HUES64 (cell line): ENCODE measurements at regions not wholly inside any gene's neighbourhood (a gene's known extent, or its start where the extent isn't known, plus 50 kb on each side); places are given as distances from the start of the nearest gene placed in this dataset.

Experiments used
- H3K27ac ChIP-seq: 2 replicates; pipeline ENCODE4 v1.7.0; 2013; ENCODE audit warnings: low read depth, low read length, inconsistent platforms
- H3K27me3 ChIP-seq: 2 replicates; pipeline ENCODE4 v1.6.1; 2013; ENCODE audit warnings: mild to moderate bottlenecking, low read length; ENCODE audit not compliant: insufficient read depth
- H3K36me3 ChIP-seq: 2 replicates; pipeline ENCODE4 v1.6.1; 2013; ENCODE audit warnings: mild to moderate bottlenecking, low read length; ENCODE audit not compliant: insufficient read depth
- H3K4me1 ChIP-seq: 2 replicates; pipeline ENCODE4 v1.6.1; 2013; ENCODE audit warnings: mild to moderate bottlenecking, low read length, moderate library complexity; ENCODE audit not compliant: insufficient read depth
- H3K4me3 ChIP-seq: 2 replicates; pipeline ENCODE4 v1.5.1; 2013; ENCODE audit warnings: mild to moderate bottlenecking, low read length, moderate library complexity
- H3K9ac ChIP-seq: 2 replicates; pipeline ENCODE4 v1.6.1; 2013; ENCODE audit warnings: mild to moderate bottlenecking, low read depth, low read length
- H3K9me3 ChIP-seq: 2 replicates; pipeline ENCODE4 v1.6.1; 2013; ENCODE audit warnings: low read depth, low read length; ENCODE audit not compliant: insufficient read depth
- WGBS: fragments of 150-250, 120-280 bp; methylation state at CpG from one replicate; pipeline ENCODE4 v1.1.7; 2013; ENCODE audit warnings: missing lambda C conversion rate; 5-methylcytosine and 5-hydroxymethylcytosine counted together

DNA sequence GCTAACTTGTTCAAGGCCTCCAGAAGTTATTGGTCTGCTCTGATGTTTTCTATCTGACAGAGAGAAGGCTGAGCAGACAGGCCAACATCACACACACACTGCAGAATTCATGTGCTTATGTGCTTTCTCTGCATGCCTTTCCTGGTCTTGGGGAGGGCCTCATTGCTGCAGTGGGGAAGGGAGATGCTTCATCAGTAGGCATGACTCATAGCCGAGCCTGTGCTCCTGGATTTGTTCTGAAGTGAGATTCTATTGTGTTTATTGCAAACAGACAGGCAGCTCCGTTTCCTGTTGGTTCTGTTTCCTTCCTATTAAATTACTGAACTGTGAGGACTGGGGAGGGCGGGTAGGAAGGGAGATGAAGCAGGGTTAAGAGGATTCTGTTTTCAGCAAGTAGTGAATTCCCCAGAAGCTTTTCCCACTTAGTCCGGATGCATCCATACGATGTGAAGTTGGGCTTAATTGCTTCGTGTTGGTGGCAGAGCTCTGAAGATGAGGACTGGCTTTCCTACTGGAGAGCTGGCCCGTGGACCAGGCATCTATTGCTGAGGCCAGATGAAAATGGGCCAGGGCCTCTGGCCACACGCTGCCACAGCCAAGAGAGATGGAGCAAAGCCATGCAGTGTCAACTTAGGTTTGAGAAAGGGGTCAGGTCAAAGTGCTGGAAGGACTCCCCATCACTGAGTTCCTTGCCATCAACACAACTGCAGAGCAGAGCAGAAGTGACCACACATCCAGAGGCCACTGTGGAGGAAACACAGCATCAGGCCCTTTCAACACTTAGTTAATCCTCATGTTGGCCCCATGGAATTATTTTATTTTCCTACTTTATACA, 179.3 kb downstream of the UTP18 start:
- H3K36me3 ChIP-seq, result no peaks in the 10 kb centered on the region
- no peak overlapping the region for H3K9ac ChIP-seq
- WGBS, result 90% methylated on average over 8 of the region's 8 CpGs
- no peak overlapping the region for H3K4me3 ChIP-seq
- H3K9me3 ChIP-seq, result peaks cover 3% of the 10 kb centered on the region; the same call in 1 of the 2 replicates
- H3K27ac ChIP-seq, result no peak overlapping the region
- H3K27me3 ChIP-seq, result no peaks in the 10 kb centered on the region
- H3K4me1 ChIP-seq, result peaks cover 9% of the 10 kb centered on the region; the same call in 1 of the 2 replicates

DNA sequence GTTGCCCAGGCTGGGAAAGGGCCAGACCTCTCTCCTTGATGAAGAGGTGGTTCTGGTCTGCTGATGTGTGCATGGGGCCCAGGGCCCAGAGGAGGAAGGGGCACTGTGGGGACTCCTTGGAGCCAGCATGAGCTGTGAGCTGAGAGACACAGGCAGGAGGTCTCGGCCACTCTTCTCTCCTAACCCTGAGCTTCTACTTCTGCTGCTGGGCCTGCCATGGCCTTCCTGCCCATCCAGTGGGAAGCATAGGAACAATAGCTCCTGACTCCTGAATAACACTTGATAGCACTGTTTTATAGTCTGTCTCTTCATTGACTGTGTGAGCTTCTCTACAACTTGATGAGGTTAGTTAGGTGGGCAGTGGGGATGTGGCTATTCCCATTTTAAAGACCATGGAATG, 181.1 kb downstream of the UTP18 start:
- Histone ChIP-seq H3K36me3 (no peaks in the 10 kb centered on the region), H3K27me3 (no peaks in the 10 kb centered on the region), H3K4me1 (no peaks in the 10 kb centered on the region), H3K9me3 (peaks cover 3% of the 10 kb centered on the region; the same call in 1 of the 2 replicates), H3K27ac (no peak overlapping the region), H3K9ac (no peak overlapping the region), H3K4me3 (no peak overlapping the region)
- WGBS, result 94% methylated on average over 1 of the region's 1 CpG

GRCh38 chr17:51442088-51442865, 181.9 kb downstream of the UTP18 start:
- no peaks in the 10 kb centered on the region for H3K27me3 ChIP-seq
- no peaks in the 10 kb centered on the region for H3K4me1 ChIP-seq
- no peak overlapping the region for H3K27ac ChIP-seq
- no peak overlapping the region for H3K4me3 ChIP-seq
- peaks cover 3% of the 10 kb centered on the region; the same call in 1 of the 2 replicates for H3K9me3 ChIP-seq
- H3K9ac ChIP-seq, result no peak overlapping the region
- H3K36me3 ChIP-seq, result no peaks in the 10 kb centered on the region
- WGBS, result 90% methylated on average over 6 of the region's 6 CpGs

DNA sequence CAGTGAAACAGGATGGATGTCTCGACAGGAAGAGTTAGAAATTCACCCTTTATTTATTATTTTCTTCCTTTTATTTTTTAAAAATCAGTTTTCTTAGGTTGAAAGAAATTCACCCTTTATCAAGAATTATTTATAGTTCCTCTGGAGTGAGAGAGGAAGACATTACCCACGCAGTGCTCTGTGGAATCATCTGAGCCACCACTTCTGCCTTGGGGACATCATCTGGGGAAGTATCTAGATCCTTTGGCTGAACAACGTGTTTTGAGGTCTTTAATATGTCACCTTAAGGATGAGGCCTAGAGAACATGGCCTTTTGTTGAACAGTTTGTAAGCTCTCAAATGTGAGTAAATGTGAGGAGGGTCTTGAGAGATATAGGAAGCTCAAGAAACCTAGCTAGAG, 183.3 kb downstream of the UTP18 start:
- Histone ChIP-seq H3K27me3 (no peaks in the 10 kb centered on the region), H3K9me3 (peaks cover 3% of the 10 kb centered on the region; the same call in 1 of the 2 replicates), H3K4me3 (no peak overlapping the region), H3K4me1 (no peaks in the 10 kb centered on the region), H3K27ac (no peak overlapping the region), H3K36me3 (no peaks in the 10 kb centered on the region), H3K9ac (no peak overlapping the region)
- 87% methylated on average over 2 of the region's 3 CpGs for WGBS

- Histone ChIP-seq H3K27ac (no peak overlapping the region), H3K27me3 (no peaks in the 10 kb centered on the region), H3K9ac (no peak overlapping the region), H3K36me3 (no peaks in the 10 kb centered on the region), H3K4me1 (no peaks in the 10 kb centered on the region), H3K9me3 (no peaks in the 10 kb centered on the region), H3K4me3 (no peak overlapping the region)
- over 99% methylated on average over 4 of the region's 4 CpGs for WGBS
Observed at GRCh38 chr17:51445946-51446345, 185.6 kb downstream of the UTP18 start.

- no peaks in the 10 kb centered on the region for H3K27me3 ChIP-seq
- no peaks in the 10 kb centered on the region for H3K9me3 ChIP-seq
- no peaks in the 10 kb centered on the region for H3K36me3 ChIP-seq
- H3K4me3 ChIP-seq, result no peak overlapping the region
- no peaks in the 10 kb centered on the region for H3K4me1 ChIP-seq
- no peak overlapping the region for H3K9ac ChIP-seq
- WGBS, result no CpG with 5 or more reads among the region's 1 CpG
- H3K27ac ChIP-seq, result no peak overlapping the region
Observed at GRCh38 chr17:51454456-51454978, 194.2 kb downstream of the UTP18 start.

GRCh38 chr17:51455211-51455610, 194.9 kb downstream of the UTP18 start:
- Histone ChIP-seq H3K9me3 (no peaks in the 10 kb centered on the region), H3K27me3 (no peaks in the 10 kb centered on the region), H3K4me3 (no peak overlapping the region), H3K9ac (no peak overlapping the region), H3K4me1 (no peaks in the 10 kb centered on the region), H3K36me3 (no peaks in the 10 kb centered on the region), H3K27ac (no peak overlapping the region)

- Histone ChIP-seq H3K4me1 (no peaks in the 10 kb centered on the region), H3K4me3 (no peak overlapping the region), H3K27me3 (no peaks in the 10 kb centered on the region), H3K36me3 (no peaks in the 10 kb centered on the region), H3K9ac (no peak overlapping the region), H3K9me3 (no peaks in the 10 kb centered on the region), H3K27ac (no peak overlapping the region)
- WGBS, result 100% methylated on average over 3 of the region's 4 CpGs
Observed at GRCh38 chr17:51455931-51456330, 195.6 kb downstream of the UTP18 start.

DNA sequence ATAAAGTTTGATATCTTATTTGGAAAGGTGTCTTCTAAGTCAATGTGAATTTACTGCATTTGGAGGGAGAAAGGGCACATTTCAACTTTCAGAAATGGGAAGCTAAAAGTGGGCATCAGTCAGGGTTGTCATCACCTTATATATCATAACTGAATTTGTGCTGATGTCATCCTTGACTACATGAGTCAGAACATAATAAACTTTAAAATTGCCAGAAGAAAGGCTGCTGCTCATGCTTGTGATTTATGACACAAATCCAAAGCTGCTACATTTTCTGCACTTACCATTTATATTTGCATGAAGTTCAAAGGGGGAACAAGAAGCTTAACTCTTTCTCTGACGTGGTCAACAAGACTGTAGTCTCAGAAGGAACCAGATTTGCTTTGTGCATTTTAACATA, 196.6 kb downstream of the UTP18 start:
- 85% methylated on average over 1 of the region's 1 CpG for WGBS
- Histone ChIP-seq H3K4me1 (no peaks in the 10 kb centered on the region), H3K27me3 (no peaks in the 10 kb centered on the region), H3K27ac (no peak overlapping the region), H3K9ac (no peak overlapping the region), H3K36me3 (no peaks in the 10 kb centered on the region), H3K9me3 (no peaks in the 10 kb centered on the region), H3K4me3 (no peak overlapping the region)

GRCh38 chr17:51461578-51462004, 201.2 kb downstream of the UTP18 start:
- 73% methylated on average over 11 of the region's 11 CpGs for WGBS
- no peak overlapping the region for H3K27ac ChIP-seq

GRCh38 chr17:51463353-51463752, 203.0 kb downstream of the UTP18 start:
- H3K27ac ChIP-seq, result no peak overlapping the region
- no peaks in the 10 kb centered on the region for H3K27me3 ChIP-seq
- H3K9me3 ChIP-seq, result no peaks in the 10 kb centered on the region
- H3K9ac ChIP-seq, result no peak overlapping the region
- no peak overlapping the region for H3K4me3 ChIP-seq
- no peaks in the 10 kb centered on the region for H3K36me3 ChIP-seq
- H3K4me1 ChIP-seq, result no peaks in the 10 kb centered on the region
- WGBS, result 94% methylated on average over 8 of the region's 8 CpGs

More at GRCh38 chr17:51461578-51462004, 201.2 kb downstream of the UTP18 start:
- Histone ChIP-seq H3K4me3 (no peak overlapping the region), H3K9ac (no peak overlapping the region), H3K4me1 (no peaks in the 10 kb centered on the region), H3K36me3 (no peaks in the 10 kb centered on the region), H3K9me3 (no peaks in the 10 kb centered on the region), H3K27me3 (no peaks in the 10 kb centered on the region)
